ENCODE measurements at regions not wholly inside any gene's neighbourhood (a gene's known extent, or its start where the extent isn't known, plus 50 kb on each side); places are given as distances from the start of the nearest gene placed in this dataset.

DNA sequence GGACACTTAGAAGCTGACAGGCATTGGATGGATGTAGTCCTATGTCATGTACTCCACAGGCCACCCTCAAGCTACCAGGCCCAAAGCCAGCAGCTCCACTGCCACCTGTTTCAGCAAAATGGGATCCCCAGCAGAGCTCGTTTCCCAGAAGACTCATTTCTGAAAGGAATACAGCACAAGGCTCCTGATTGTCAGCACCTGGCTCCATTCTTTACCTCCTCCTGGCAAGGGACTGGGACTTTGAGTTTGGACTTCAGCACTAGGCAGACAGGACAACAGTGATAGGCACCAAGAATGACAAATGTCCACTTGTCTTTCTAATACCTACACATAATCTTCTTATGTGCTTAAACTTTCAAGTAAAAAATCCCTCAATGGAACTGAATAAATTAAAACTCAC lies 150.4 kb upstream of the RXFP2 start:
- Mint-ChIP-seq H3K4me1 (ENCODE audit: low read depth, unreplicated experiment) (no peaks in the 10 kb centered on the region), H3K36me3 (ENCODE audit: unreplicated experiment) (no peaks in the 10 kb centered on the region), H3K27me3 (ENCODE audit: unreplicated experiment) (no peaks in the 10 kb centered on the region), H3K27ac (ENCODE audit: unreplicated experiment) (no peak overlapping the region), H3K9me3 (ENCODE audit: unreplicated experiment) (peaks cover 4% of the 10 kb centered on the region), H3K4me3 (ENCODE audit: unreplicated experiment) (no peak overlapping the region)
- TF ChIP-seq, protein P1, sequence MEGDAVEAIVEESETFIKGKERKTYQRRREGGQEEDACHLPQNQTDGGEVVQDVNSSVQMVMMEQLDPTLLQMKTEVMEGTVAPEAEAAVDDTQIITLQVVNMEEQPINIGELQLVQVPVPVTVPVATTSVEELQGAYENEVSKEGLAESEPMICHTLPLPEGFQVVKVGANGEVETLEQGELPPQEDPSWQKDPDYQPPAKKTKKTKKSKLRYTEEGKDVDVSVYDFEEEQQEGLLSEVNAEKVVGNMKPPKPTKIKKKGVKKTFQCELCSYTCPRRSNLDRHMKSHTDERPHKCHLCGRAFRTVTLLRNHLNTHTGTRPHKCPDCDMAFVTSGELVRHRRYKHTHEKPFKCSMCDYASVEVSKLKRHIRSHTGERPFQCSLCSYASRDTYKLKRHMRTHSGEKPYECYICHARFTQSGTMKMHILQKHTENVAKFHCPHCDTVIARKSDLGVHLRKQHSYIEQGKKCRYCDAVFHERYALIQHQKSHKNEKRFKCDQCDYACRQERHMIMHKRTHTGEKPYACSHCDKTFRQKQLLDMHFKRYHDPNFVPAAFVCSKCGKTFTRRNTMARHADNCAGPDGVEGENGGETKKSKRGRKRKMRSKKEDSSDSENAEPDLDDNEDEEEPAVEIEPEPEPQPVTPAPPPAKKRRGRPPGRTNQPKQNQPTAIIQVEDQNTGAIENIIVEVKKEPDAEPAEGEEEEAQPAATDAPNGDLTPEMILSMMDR (IDR thresholded peaks at IDR 0.05; ENCODE audit: partially characterized antibody, unreplicated experiment) = no peak
- DNase-seq = no peak

DNA sequence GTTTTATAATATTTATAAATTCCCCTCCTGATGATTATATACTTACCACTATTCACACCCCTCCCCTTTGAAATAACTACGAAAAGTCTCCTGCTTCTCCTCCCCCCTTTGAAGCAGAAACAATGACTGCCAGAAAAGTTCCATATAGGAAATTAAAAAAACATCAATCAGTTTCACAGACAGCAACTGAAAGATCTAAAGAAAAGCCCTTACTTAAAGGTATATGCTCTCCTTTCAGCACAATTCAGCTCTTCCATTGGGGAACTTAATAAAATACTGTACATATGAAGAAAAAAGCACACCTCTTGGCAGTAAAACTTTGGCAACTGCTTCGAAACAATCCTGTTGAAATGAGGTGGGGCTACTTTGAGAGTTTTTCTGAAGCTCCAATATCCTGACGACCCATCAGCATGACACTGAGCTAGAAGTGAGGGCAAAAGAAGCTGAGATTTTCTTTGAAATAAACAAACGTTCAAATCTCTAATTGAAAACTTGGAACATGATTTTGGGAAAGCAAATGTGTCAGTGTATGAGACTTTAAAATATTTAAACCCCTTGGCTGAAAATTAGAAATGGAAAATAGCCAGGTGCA lies 147.6 kb upstream of the RXFP2 start:
- Mint-ChIP-seq H3K27me3 (ENCODE audit: unreplicated experiment) (no peaks in the 10 kb centered on the region), H3K4me1 (ENCODE audit: low read depth, unreplicated experiment) (no peaks in the 10 kb centered on the region), H3K36me3 (ENCODE audit: unreplicated experiment) (no peaks in the 10 kb centered on the region), H3K9me3 (ENCODE audit: unreplicated experiment) (no peaks in the 10 kb centered on the region), H3K27ac (ENCODE audit: unreplicated experiment) (no peak overlapping the region), H3K4me3 (ENCODE audit: unreplicated experiment) (no peak overlapping the region)
- TF ChIP-seq, protein P1 (IDR thresholded peaks at IDR 0.05; ENCODE audit: partially characterized antibody, unreplicated experiment) = no peak
- no peak for DNase-seq

DNA sequence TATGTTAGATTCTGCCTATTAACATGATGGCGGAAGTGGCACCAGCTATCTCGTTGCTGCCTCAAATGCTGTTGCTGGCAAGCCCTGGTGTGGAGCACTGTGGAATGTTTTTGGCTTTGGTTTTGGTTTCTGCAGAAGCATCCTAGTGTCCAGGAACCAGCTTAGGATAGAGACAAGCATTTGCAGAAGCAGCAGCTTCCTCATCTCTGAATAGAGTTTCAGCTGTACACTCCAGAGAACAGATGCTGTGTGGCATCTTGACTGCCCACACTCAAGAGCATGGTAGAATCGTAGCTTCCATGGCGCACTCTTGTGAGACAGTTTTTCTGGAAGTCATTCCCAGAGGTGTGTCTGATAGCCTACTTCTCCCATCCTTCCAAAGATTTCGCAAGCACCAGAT lies 145.3 kb upstream of the RXFP2 start:
- Mint-ChIP-seq H3K27ac (ENCODE audit: unreplicated experiment) (no peak overlapping the region), H3K4me1 (ENCODE audit: low read depth, unreplicated experiment) (no peaks in the 10 kb centered on the region), H3K4me3 (ENCODE audit: unreplicated experiment) (no peak overlapping the region), H3K9me3 (ENCODE audit: unreplicated experiment) (no peaks in the 10 kb centered on the region), H3K36me3 (ENCODE audit: unreplicated experiment) (no peaks in the 10 kb centered on the region), H3K27me3 (ENCODE audit: unreplicated experiment) (no peaks in the 10 kb centered on the region)
- DNase-seq = no peak
- TF ChIP-seq, protein P1 (IDR thresholded peaks at IDR 0.05; ENCODE audit: partially characterized antibody, unreplicated experiment) = no peak

DNA sequence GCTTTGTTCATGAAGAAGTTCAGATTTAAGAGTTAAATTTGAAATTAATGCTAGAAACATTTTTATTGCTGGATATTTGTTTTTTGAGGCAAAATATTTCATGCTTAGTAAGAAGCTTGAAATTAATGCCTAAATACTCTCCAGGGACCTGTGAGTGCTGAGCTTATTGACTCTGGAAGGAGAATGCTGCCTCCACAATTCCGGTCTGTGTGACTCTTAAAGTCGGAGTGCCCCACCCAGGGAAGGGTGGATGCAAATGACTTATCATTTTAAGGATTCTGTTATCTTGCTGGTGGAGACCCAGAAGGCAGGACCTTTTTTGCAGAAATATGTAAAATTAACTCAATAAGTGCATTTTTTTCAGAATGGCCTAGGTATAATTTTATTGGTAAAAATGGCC lies 143.8 kb upstream of the RXFP2 start:
- no peaks in the 10 kb centered on the region for H3K9me3 Mint-ChIP-seq (ENCODE audit: unreplicated experiment)
- DNase-seq = no peak
- H3K27ac Mint-ChIP-seq (ENCODE audit: unreplicated experiment) = no peak overlapping the region
- H3K4me3 Mint-ChIP-seq (ENCODE audit: unreplicated experiment) = no peak overlapping the region
- no peaks in the 10 kb centered on the region for H3K4me1 Mint-ChIP-seq (ENCODE audit: low read depth, unreplicated experiment)
- no peaks in the 10 kb centered on the region for H3K36me3 Mint-ChIP-seq (ENCODE audit: unreplicated experiment)
- TF ChIP-seq, protein P1 (IDR thresholded peaks at IDR 0.05; ENCODE audit: partially characterized antibody, unreplicated experiment) = no peak
- no peaks in the 10 kb centered on the region for H3K27me3 Mint-ChIP-seq (ENCODE audit: unreplicated experiment)

DNA sequence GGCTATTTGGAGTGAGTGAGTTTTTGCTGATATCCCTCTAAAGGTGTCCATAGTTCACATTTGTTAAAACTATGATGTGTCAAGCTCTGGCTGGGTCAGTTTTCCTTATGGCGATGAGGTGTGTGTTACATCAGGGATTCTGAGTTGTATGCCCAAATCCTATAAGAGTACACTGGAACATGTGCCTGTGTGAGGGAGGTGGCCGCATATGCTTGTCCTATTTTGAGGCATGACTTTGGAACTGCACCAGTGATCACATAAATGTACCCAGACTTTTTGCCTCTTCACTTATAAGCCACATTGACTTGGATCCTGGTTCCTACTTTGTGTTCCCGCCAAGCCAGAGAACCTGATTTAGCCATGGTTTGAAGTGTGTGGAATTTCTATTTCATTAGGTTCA lies 140.3 kb upstream of the RXFP2 start:
- TF ChIP-seq, protein P1 (IDR thresholded peaks at IDR 0.05; ENCODE audit: partially characterized antibody, unreplicated experiment) = no peak
- no peak overlapping the region for H3K27ac Mint-ChIP-seq (ENCODE audit: unreplicated experiment)

More for the DNA sequence above, 140.3 kb upstream of the RXFP2 start:
- Mint-ChIP-seq H3K9me3 (ENCODE audit: unreplicated experiment) (no peaks in the 10 kb centered on the region), H3K4me3 (ENCODE audit: unreplicated experiment) (no peak overlapping the region), H3K4me1 (ENCODE audit: low read depth, unreplicated experiment) (no peaks in the 10 kb centered on the region), H3K36me3 (ENCODE audit: unreplicated experiment) (no peaks in the 10 kb centered on the region), H3K27me3 (ENCODE audit: unreplicated experiment) (no peaks in the 10 kb centered on the region)
- DNase-seq = no peak
